IMR-90 (cell line): ENCODE measurements at regions not wholly inside any gene's neighbourhood (a gene's known extent, or its start where the extent isn't known, plus 50 kb on each side); places are given as distances from the start of the nearest gene placed in this dataset.

Experiments
- ATAC-seq: fragments of 200-7000 bp; cut with Tn5 transposase; 2 replicates; pipeline ENCODE4 v1.9.1; 2020; ENCODE audit warnings: low read depth, mild to moderate bottlenecking, moderate library complexity
- BruUV-seq: library from RNA; stranded (reverse); fragments of 400-500 nt; replicated peaks from 2 replicates; lab custom pipeline; 2021; lab: Mats Ljungman, UMichigan
- CTCF ChIA-PET: fragments of 300-600 bp; formaldehyde crosslinking; extraction: SDS; loops from one replicate; lab custom pipeline; 2021; ENCODE audit warnings: antibody characterized with exemption; lab: Yijun Ruan, JAX
- POLR2A ChIA-PET: fragments of 300-600 bp; sonication (Branson Sonifier 250); formaldehyde crosslinking; loops from one replicate; lab custom pipeline; 2022; ENCODE audit warnings: antibody characterized with exemption; ENCODE audit not compliant: unreplicated experiment; lab: Charles Lee
- DNase-seq: peaks from one replicate; pipeline ENCODE4 v3.0.0; 2013
- H2AFZ ChIP-seq: replicated peaks from 2 replicates; pipeline ENCODE3; 2013; ENCODE audit warnings: low read length, mild to moderate bottlenecking; ENCODE audit not compliant: poor library complexity
- H2AK5ac ChIP-seq: 2 replicates; pipeline ENCODE4 v1.6.1; 2013; ENCODE audit warnings: low read depth, low read length, inconsistent platforms
- H2AK9ac ChIP-seq: replicated peaks from 2 replicates; pipeline ENCODE3; 2013; ENCODE audit warnings: mild to moderate bottlenecking, low read depth, low read length, moderate library complexity; ENCODE audit not compliant: poor library complexity
- H2BK120ac ChIP-seq: 2 replicates; pipeline ENCODE4 v1.6.1; 2013; ENCODE audit warnings: low read depth, low read length, inconsistent platforms
- H2BK15ac ChIP-seq: 3 replicates; pipeline ENCODE4 v1.6.1; 2013; ENCODE audit warnings: low read depth, low read length, inconsistent platforms
- H2BK20ac ChIP-seq: 2 replicates; pipeline ENCODE4 v1.6.1; 2013; ENCODE audit warnings: low read depth, mild to moderate bottlenecking, inconsistent platforms, low read length, moderate library complexity
- H2BK5ac ChIP-seq: 2 replicates; pipeline ENCODE4 v1.6.1; 2013; ENCODE audit warnings: mild to moderate bottlenecking, low read depth, low read length, inconsistent platforms; ENCODE audit not compliant: poor library complexity, severe bottlenecking
- H3K14ac ChIP-seq: replicated peaks from 2 replicates; pipeline ENCODE4 v1.6.1; 2013; ENCODE audit warnings: low read depth, low read length, inconsistent platforms
- H3K18ac ChIP-seq: 2 replicates; pipeline ENCODE4 v1.6.1; 2013; ENCODE audit warnings: low read depth, low read length, control low read depth
- H3K23ac ChIP-seq: 2 replicates; pipeline ENCODE4 v1.6.1; 2013; ENCODE audit warnings: low read depth, low read length, inconsistent platforms
- H3K27ac ChIP-seq: 2 replicates; pipeline ENCODE4 v1.5.1; 2013; ENCODE audit warnings: mild to moderate bottlenecking, control low read depth, low read length; ENCODE audit not compliant: insufficient read depth
- H3K27me3 ChIP-seq: 2 replicates; pipeline ENCODE4 v1.6.1; 2013; ENCODE audit warnings: low read length; ENCODE audit not compliant: control insufficient read depth, insufficient read depth
- H3K36me3 ChIP-seq: 2 replicates; pipeline ENCODE4 v1.6.1; 2013; ENCODE audit warnings: low read length, mixed read lengths; ENCODE audit not compliant: control insufficient read depth, insufficient read depth
- H3K4ac ChIP-seq: 2 replicates; pipeline ENCODE4 v1.6.1; 2013; ENCODE audit warnings: low read depth, low read length, inconsistent platforms
- H3K4me1 ChIP-seq: 2 replicates; pipeline ENCODE4 v1.6.1; 2013; ENCODE audit warnings: low read length, mixed read lengths; ENCODE audit not compliant: control insufficient read depth, insufficient read depth
- H3K4me2 ChIP-seq: 2 replicates; pipeline ENCODE4 v1.6.1; 2013; ENCODE audit warnings: low read depth, mild to moderate bottlenecking, control low read depth, low read length, moderate library complexity
- H3K4me3 ChIP-seq: 2 replicates; pipeline ENCODE4 v1.5.1; 2013; ENCODE audit warnings: low read depth, mild to moderate bottlenecking, control low read depth, low read length, moderate library complexity; ENCODE audit not compliant: insufficient read depth
- H3K56ac ChIP-seq: 2 replicates; pipeline ENCODE4 v1.6.1; 2013; ENCODE audit warnings: low read length, inconsistent platforms; ENCODE audit not compliant: insufficient read depth; ENCODE audit errors: extremely low read depth
- H3K79me1 ChIP-seq, 2 experiments: 2 replicates each; pipeline ENCODE4 v1.6.1; 2013; ENCODE audit warnings: low read length in 2 of 2, inconsistent platforms in 1 of 2, low read depth in 1 of 2
- H3K9ac ChIP-seq: 2 replicates; pipeline ENCODE4 v1.6.1; 2013; ENCODE audit warnings: low read depth, low read length, control low read depth
- H3K9me1 ChIP-seq: 2 replicates; pipeline ENCODE4 v1.6.1; 2013; ENCODE audit warnings: low read length, inconsistent platforms; ENCODE audit not compliant: insufficient read depth
- H3K9me3 ChIP-seq: 2 replicates; pipeline ENCODE4 v1.6.1; 2013; ENCODE audit warnings: low read length; ENCODE audit not compliant: control insufficient read depth, insufficient read depth
- H4K20me1 ChIP-seq: 2 replicates; pipeline ENCODE4 v1.6.1; 2013; ENCODE audit warnings: low read length, inconsistent platforms; ENCODE audit not compliant: insufficient read depth
- H4K5ac ChIP-seq: 2 replicates; pipeline ENCODE4 v1.6.1; 2013; ENCODE audit warnings: mild to moderate bottlenecking, low read depth, low read length, control low read depth
- H4K8ac ChIP-seq, 2 experiments: 2 replicates each; pipeline ENCODE4 v1.6.1; 2013; ENCODE audit warnings: low read depth in 2 of 2, low read length in 2 of 2, control low read depth in 1 of 2, inconsistent platforms in 1 of 2
- H4K91ac ChIP-seq: 2 replicates; pipeline ENCODE4 v1.6.1; 2013; ENCODE audit warnings: low read depth, low read length, inconsistent platforms; ENCODE audit not compliant: insufficient read depth
- CHD1 ChIP-seq: IDR thresholded peaks from 2 replicates; pipeline ENCODE4 v1.6.1; 2012; ENCODE audit warnings: low read depth, low read length, improper control_type of control experiment
- MAZ ChIP-seq: IDR thresholded peaks from 2 replicates; pipeline ENCODE4 v1.6.1; 2012; ENCODE audit warnings: low read depth, mild to moderate bottlenecking, low read length, improper control_type of control experiment, moderate library complexity, borderline replicate concordance
- NFE2L2 ChIP-seq: fragments of 150-350 bp; IDR thresholded peaks from 2 replicates; pipeline ENCODE4 v1.6.1; 2016; ENCODE audit warnings: low read depth, mild to moderate bottlenecking, low read length
- RCOR1 ChIP-seq: IDR thresholded peaks from 2 replicates; pipeline ENCODE4 v1.6.1; 2012; ENCODE audit warnings: mild to moderate bottlenecking, low read length, improper control_type of control experiment; ENCODE audit not compliant: insufficient replicate concordance
- RFX5 ChIP-seq: IDR thresholded peaks from 2 replicates; pipeline ENCODE4 v1.8.0; 2012; ENCODE audit warnings: low read depth, mild to moderate bottlenecking, low read length, moderate library complexity
- SMC3 ChIP-seq: fragments of 150-350 bp; IDR thresholded peaks from 2 replicates; pipeline ENCODE4 v1.6.1; 2016; ENCODE audit warnings: low read depth, mild to moderate bottlenecking, antibody characterized with exemption, low read length, moderate library complexity
- WGBS, 2 experiments: methylation state at CpG; one replicate each; pipeline versions ENCODE4 v1.1.5 to v1.1.7; 2013; ENCODE audit warnings: missing lambda C conversion rate in 2 of 2; ENCODE audit not compliant: insufficient read length in 1 of 2; ENCODE audit errors: extremely low coverage in 2 of 2; 5-methylcytosine and 5-hydroxymethylcytosine counted together
- dilution Hi-C: fragments of 300-500 bp; cut with HindIII; formaldehyde crosslinking; loops from one replicate; pipeline ENCODE4 v1.14.3; 2018; ENCODE audit warnings: low sequenced_read_pairs; ENCODE audit not compliant: unreplicated experiment
- in situ Hi-C: fragments of 300-500 bp; cut with MboI; formaldehyde crosslinking; loops from 3 replicates; pipeline ENCODE4 v1.14.3; 2019; ENCODE audit warnings: low sequenced_read_pairs, inconsistent platforms, mixed read lengths
- intact Hi-C: fragments of 100-400 bp; cut with micrococcal nuclease; formaldehyde crosslinking; loops from 2 replicates; pipeline ENCODE4 v1.10.0; 2022
- TF ChIP-seq, protein P1 (sequence below): fragments of 150-350 bp; IDR thresholded peaks from 2 replicates; pipeline ENCODE4 v1.6.1; 2017; ENCODE audit warnings: mild to moderate bottlenecking, antibody characterized with exemption, low read length, low read depth
- TF ChIP-seq, protein P2 (sequence below): fragments of 150-350 bp; IDR thresholded peaks from 2 replicates; pipeline ENCODE4 v1.6.1; 2016; ENCODE audit warnings: low read depth, mild to moderate bottlenecking, low read length, moderate library complexity, borderline replicate concordance

GRCh38 chrX:102883491-102883890 lies 53.6 kb upstream of the RAB40AL start:
- intact Hi-C loops: no loop called here
- no peak for ATAC-seq
- no TSS peak for BruUV-seq

More at GRCh38 chrX:102883491-102883890, 53.6 kb upstream of the RAB40AL start:
- Histone ChIP-seq H3K4ac (no peak overlapping the region), H2AFZ (no peak overlapping the region), H3K56ac (no peak overlapping the region), H2AK9ac (no peak overlapping the region), H4K5ac (no peak overlapping the region), H2BK120ac (no peak overlapping the region), H3K4me1 (no peaks in the 10 kb centered on the region), H3K23ac (no peak overlapping the region), H2AK5ac (no peak overlapping the region), H2BK15ac (no peak overlapping the region), H4K20me1 (no peaks in the 10 kb centered on the region), H3K18ac (no peak overlapping the region), H3K27ac (no peak overlapping the region), H4K8ac (no peak overlapping the region), H3K9ac (no peak overlapping the region), H3K9me3 (no peaks in the 10 kb centered on the region), H3K4me3 (no peak overlapping the region), H3K36me3 (peaks cover 4% of the 10 kb centered on the region), H3K9me1 (no peaks in the 10 kb centered on the region), H3K27me3 (no peaks in the 10 kb centered on the region; the same call in none of the 2 replicates), H2BK5ac (no peak overlapping the region), H3K4me2 (no peak overlapping the region), H2BK20ac (no peak overlapping the region), H4K91ac (no peak overlapping the region), H3K79me1 (no peaks in the 10 kb centered on the region), H3K14ac (no peak overlapping the region)
- POLR2A ChIA-PET: no interaction called here
- TF ChIP-seq, protein P1, sequence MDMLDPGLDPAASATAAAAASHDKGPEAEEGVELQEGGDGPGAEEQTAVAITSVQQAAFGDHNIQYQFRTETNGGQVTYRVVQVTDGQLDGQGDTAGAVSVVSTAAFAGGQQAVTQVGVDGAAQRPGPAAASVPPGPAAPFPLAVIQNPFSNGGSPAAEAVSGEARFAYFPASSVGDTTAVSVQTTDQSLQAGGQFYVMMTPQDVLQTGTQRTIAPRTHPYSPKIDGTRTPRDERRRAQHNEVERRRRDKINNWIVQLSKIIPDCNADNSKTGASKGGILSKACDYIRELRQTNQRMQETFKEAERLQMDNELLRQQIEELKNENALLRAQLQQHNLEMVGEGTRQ: no peak
- TF ChIP-seq RFX5 (no peak), SMC3 (no peak), RCOR1 (no peak), CHD1 (no peak), NFE2L2 (no peak), MAZ (no peak)
- TF ChIP-seq, protein P2, sequence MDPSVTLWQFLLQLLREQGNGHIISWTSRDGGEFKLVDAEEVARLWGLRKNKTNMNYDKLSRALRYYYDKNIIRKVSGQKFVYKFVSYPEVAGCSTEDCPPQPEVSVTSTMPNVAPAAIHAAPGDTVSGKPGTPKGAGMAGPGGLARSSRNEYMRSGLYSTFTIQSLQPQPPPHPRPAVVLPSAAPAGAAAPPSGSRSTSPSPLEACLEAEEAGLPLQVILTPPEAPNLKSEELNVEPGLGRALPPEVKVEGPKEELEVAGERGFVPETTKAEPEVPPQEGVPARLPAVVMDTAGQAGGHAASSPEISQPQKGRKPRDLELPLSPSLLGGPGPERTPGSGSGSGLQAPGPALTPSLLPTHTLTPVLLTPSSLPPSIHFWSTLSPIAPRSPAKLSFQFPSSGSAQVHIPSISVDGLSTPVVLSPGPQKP: no peak
- no peak for DNase-seq
- dilution Hi-C loops (no loop called here), in situ Hi-C loops (no loop called here)
- CTCF ChIA-PET: no interaction called here
- WGBS, 2 experiments: 67% methylated on average over 3 of the region's 7 CpGs; no CpG with 5 or more reads in 1 of the 2 experiments
